H9 (cell line): ENCODE measurements at regions not wholly inside any gene's neighbourhood (a gene's known extent, or its start where the extent isn't known, plus 50 kb on each side); places are given as distances from the start of the nearest gene placed in this dataset.

ENCODE experiments used
- DNase-seq: peaks from one replicate; pipeline ENCODE4 v3.0.0-alpha.2; 2017
- H2AFZ ChIP-seq: one replicate; pipeline ENCODE4 v1.6.1; 2013; ENCODE audit warnings: mild to moderate bottlenecking, low read length, control low read depth, moderate library complexity
- H2AK5ac ChIP-seq: 2 replicates; pipeline ENCODE4 v1.6.1; 2013; ENCODE audit warnings: low read length, control low read depth, mixed read lengths; ENCODE audit not compliant: insufficient read length
- H2BK120ac ChIP-seq: one replicate; pipeline ENCODE4 v1.6.1; 2013; ENCODE audit warnings: low read depth, mild to moderate bottlenecking, low read length, control low read depth, inconsistent platforms; ENCODE audit not compliant: poor library complexity, severe bottlenecking
- H2BK12ac ChIP-seq: 2 replicates; pipeline ENCODE4 v1.6.1; 2013; ENCODE audit warnings: low read length, control low read depth, mixed read lengths, low read depth; ENCODE audit not compliant: insufficient read length
- H2BK15ac ChIP-seq: 2 replicates; pipeline ENCODE4 v1.6.1; 2013; ENCODE audit warnings: low read depth, low read length, control low read depth
- H2BK20ac ChIP-seq: one replicate; pipeline ENCODE4 v1.6.1; 2013; ENCODE audit warnings: low read depth, mild to moderate bottlenecking, low read length, control low read depth, inconsistent platforms; ENCODE audit not compliant: poor library complexity, severe bottlenecking
- H2BK5ac ChIP-seq: 2 replicates; pipeline ENCODE4 v1.6.1; 2013; ENCODE audit warnings: low read length, control low read depth, mixed read lengths; ENCODE audit not compliant: insufficient read length
- H3K14ac ChIP-seq: 2 replicates; pipeline ENCODE4 v1.6.1; 2013; ENCODE audit warnings: low read length, control low read depth; ENCODE audit not compliant: insufficient read depth
- H3K18ac ChIP-seq: 2 replicates; pipeline ENCODE4 v1.6.1; 2013; ENCODE audit warnings: low read depth, mild to moderate bottlenecking, mixed read lengths, low read length, control low read depth; ENCODE audit not compliant: insufficient read length
- H3K23ac ChIP-seq: 2 replicates; pipeline ENCODE4 v1.6.1; 2013; ENCODE audit warnings: low read length, control low read depth, mixed read lengths, low read depth; ENCODE audit not compliant: insufficient read length
- H3K23me2 ChIP-seq: 2 replicates; pipeline ENCODE4 v1.6.1; 2013; ENCODE audit warnings: low read depth, mild to moderate bottlenecking, mixed read lengths, low read length, control low read depth; ENCODE audit not compliant: insufficient read length, poor library complexity, severe bottlenecking
- H3K27ac ChIP-seq: 2 replicates; pipeline ENCODE4 v1.5.1; 2013; ENCODE audit warnings: low read length, control low read depth, mixed read lengths, low read depth; ENCODE audit not compliant: insufficient read length
- H3K27me3 ChIP-seq: 2 replicates; pipeline ENCODE4 v1.6.1; 2013; ENCODE audit warnings: low read length, control low read depth, inconsistent platforms; ENCODE audit not compliant: insufficient read depth
- H3K4ac ChIP-seq: 2 replicates; pipeline ENCODE4 v1.6.1; 2013; ENCODE audit warnings: low read depth, mild to moderate bottlenecking, control low read depth, inconsistent platforms, low read length, moderate library complexity
- H3K4me1 ChIP-seq: 2 replicates; pipeline ENCODE4 v1.6.1; 2013; ENCODE audit warnings: low read length, control low read depth, inconsistent platforms; ENCODE audit not compliant: insufficient read depth
- H3K4me2 ChIP-seq: 2 replicates; pipeline ENCODE4 v1.6.1; 2013; ENCODE audit warnings: low read length, control low read depth, mixed read lengths; ENCODE audit not compliant: insufficient read length, insufficient read depth
- H3K56ac ChIP-seq: 2 replicates; pipeline ENCODE4 v1.6.1; 2013; ENCODE audit warnings: low read depth, mild to moderate bottlenecking, mixed read lengths, low read length, control low read depth; ENCODE audit not compliant: insufficient read length
- H3K79me1 ChIP-seq: 2 replicates; pipeline ENCODE4 v1.6.1; 2013; ENCODE audit warnings: low read depth, mild to moderate bottlenecking, moderate library complexity, low read length, control low read depth, inconsistent platforms; ENCODE audit not compliant: insufficient read depth, poor library complexity, severe bottlenecking
- H3K79me2 ChIP-seq: 2 replicates; pipeline ENCODE4 v1.6.1; 2013; ENCODE audit warnings: low read length, control low read depth, inconsistent platforms; ENCODE audit not compliant: insufficient read depth
- H3K9ac ChIP-seq: 2 replicates; pipeline ENCODE4 v1.6.1; 2013; ENCODE audit warnings: low read length, control low read depth, mixed read lengths; ENCODE audit not compliant: insufficient read length; ENCODE audit errors: extremely low read depth
- H3K9me3 ChIP-seq: one replicate; pipeline ENCODE4 v1.6.1; 2013; ENCODE audit warnings: low read depth, low read length, inconsistent platforms; ENCODE audit not compliant: control insufficient read depth
- H3T11ph ChIP-seq: one replicate; pipeline ENCODE4 v1.6.1; 2013; ENCODE audit warnings: mild to moderate bottlenecking, low read length, control low read depth, inconsistent platforms
- H4K20me1 ChIP-seq: one replicate; pipeline ENCODE4 v1.6.1; 2013; ENCODE audit not compliant: control insufficient read depth, insufficient read length, insufficient read depth
- H4K5ac ChIP-seq: 2 replicates; pipeline ENCODE4 v1.6.1; 2013; ENCODE audit warnings: low read depth, mild to moderate bottlenecking, mixed read lengths, low read length, control low read depth; ENCODE audit not compliant: insufficient read length
- H4K8ac ChIP-seq: replicated peaks from 2 replicates; pipeline ENCODE4 v1.6.1; 2013; ENCODE audit warnings: low read length, control low read depth, mixed read lengths, low read depth; ENCODE audit not compliant: insufficient read length
- H4K91ac ChIP-seq: 2 replicates; pipeline ENCODE4 v1.6.1; 2013; ENCODE audit warnings: low read depth, mild to moderate bottlenecking, moderate library complexity, mixed read lengths, low read length, control low read depth; ENCODE audit not compliant: insufficient read length
- H3K27ac Mint-ChIP-seq, 3 experiments: 2 replicates in 2 of 3; 3 replicates in 1 of 3; pipeline ENCODE4 v1.8.0; 2020 to 2021; ENCODE audit warnings: mixed read lengths in 3 of 3, mild to moderate bottlenecking in 1 of 3, moderate library complexity in 1 of 3
- H3K27me3 Mint-ChIP-seq: 2 replicates; pipeline ENCODE4 v1.8.0; 2021; ENCODE audit warnings: low read depth, mild to moderate bottlenecking, moderate library complexity, mixed read lengths
- H3K36me3 Mint-ChIP-seq, 3 experiments: 2 replicates in 2 of 3; 3 replicates in 1 of 3; pipeline ENCODE4 v1.8.0; 2020 to 2021; ENCODE audit warnings: low read depth in 3 of 3, mixed read lengths in 3 of 3; ENCODE audit not compliant: insufficient read depth in 1 of 3
- H3K4me1 Mint-ChIP-seq, 2 experiments: 2 replicates each; pipeline ENCODE4 v1.8.0; 2020; ENCODE audit warnings: mixed read lengths in 2 of 2
- H3K4me3 Mint-ChIP-seq, 2 experiments: 2 replicates in 1 of 2; 3 replicates in 1 of 2; pipeline ENCODE4 v1.8.0; 2020 to 2021; ENCODE audit warnings: mild to moderate bottlenecking in 2 of 2, mixed read lengths in 2 of 2, moderate library complexity in 1 of 2
- H3K9me3 Mint-ChIP-seq, 2 experiments: 2 replicates in 1 of 2; 3 replicates in 1 of 2; pipeline ENCODE4 v1.8.0; 2020; ENCODE audit warnings: mild to moderate bottlenecking in 2 of 2, mixed read lengths in 2 of 2, moderate library complexity in 1 of 2
- CTCF ChIP-seq: fragments of 200-600 bp; sonication (generic); conservative IDR thresholded peaks from 3 replicates; pipeline ENCODE4 v1.8.0; 2021; ENCODE audit warnings: antibody characterized with exemption, mild to moderate bottlenecking
- WGBS: extraction: QIAGEN DNeasy Blood & Tissue Kit; methylation state at CpG from one replicate; pipeline ENCODE4 v1.1.7; 2013; ENCODE audit warnings: missing lambda C conversion rate, low lambda C conversion rate, mixed read lengths; ENCODE audit not compliant: insufficient read length; ENCODE audit errors: extremely low coverage; 5-methylcytosine and 5-hydroxymethylcytosine counted together

GRCh38 chr6:67706388-67706787 is 928.7 kb upstream of the ADGRB3 start:
- no peak overlapping the region for H3K4me3 Mint-ChIP-seq

More at GRCh38 chr6:67706388-67706787, 928.7 kb upstream of the ADGRB3 start:
- WGBS: no CpG with 5 or more reads among the region's 2 CpGs
- no peak overlapping the region for H3K27ac Mint-ChIP-seq
- Histone ChIP-seq H3K27me3 (no peaks in the 10 kb centered on the region), H2BK120ac (no peak overlapping the region), H3K23me2 (no peaks in the 10 kb centered on the region), H3K4ac (no peak overlapping the region), H4K20me1 (no peaks in the 10 kb centered on the region), H3K4me1 (no peaks in the 10 kb centered on the region), H3K9ac (no peak overlapping the region), H3K23ac (no peak overlapping the region), H3T11ph (no peak overlapping the region), H2AFZ (no peak overlapping the region), H2AK5ac (no peak overlapping the region), H3K14ac (no peak overlapping the region), H3K56ac (no peak overlapping the region), H3K79me1 (no peaks in the 10 kb centered on the region), H3K79me2 (no peaks in the 10 kb centered on the region), H3K18ac (no peak overlapping the region), H4K91ac (no peak overlapping the region), H4K8ac (no peak overlapping the region), H2BK20ac (no peak overlapping the region), H2BK5ac (no peak overlapping the region), H2BK15ac (no peak overlapping the region), H4K5ac (no peak overlapping the region), H3K4me2 (no peak overlapping the region), H3K27ac (no peak overlapping the region), H3K9me3 (no peaks in the 10 kb centered on the region), H2BK12ac (no peak overlapping the region)
- peaks cover 15 to 23% of the 10 kb centered on the region in 2 experiments for H3K9me3 Mint-ChIP-seq
- TF ChIP-seq CTCF: no peak
- no peaks in the 10 kb centered on the region for H3K4me1 Mint-ChIP-seq
- DNase-seq: no peak
- peaks cover 0 to 14% (median 2%) of the 10 kb centered on the region in 3 experiments; a peak in 2 of 7 replicates for H3K36me3 Mint-ChIP-seq
- no peaks in the 10 kb centered on the region for H3K27me3 Mint-ChIP-seq
